WTC11 (cell line): ENCODE measurements at regions not wholly inside any gene's neighbourhood (a gene's known extent, or its start where the extent isn't known, plus 50 kb on each side); places are given as distances from the start of the nearest gene placed in this dataset.

Source experiments
- ATAC-seq: fragments of 200-7000 bp; cut with Tn5 transposase; 2 replicates; pipeline ENCODE4 v1.10.0; 2021; ENCODE audit warnings: mild to moderate bottlenecking, moderate library complexity
- CTCF ChIA-PET: fragments of 300-600 bp; sonication (Branson Sonifier 250); formaldehyde crosslinking; loops from one replicate; lab custom pipeline; 2021; ENCODE audit warnings: antibody characterized with exemption; lab: Charles Lee
- POLR2A ChIA-PET: fragments of 350-600 bp; sonication (Branson Sonifier 250); formaldehyde crosslinking; loops from one replicate; lab custom pipeline; 2021; ENCODE audit warnings: antibody characterized with exemption; lab: Charles Lee
- DNase-seq: peaks from one replicate; pipeline ENCODE4 v3.0.0; 2021; ENCODE audit warnings: low spot score
- H3K27ac Mint-ChIP-seq: 2 replicates; pipeline ENCODE4 v1.8.0; 2021; ENCODE audit warnings: mixed read lengths
- H3K27me3 Mint-ChIP-seq: 2 replicates; pipeline ENCODE4 v1.8.0; 2021; ENCODE audit warnings: low read depth, mild to moderate bottlenecking, moderate library complexity, mixed read lengths
- H3K36me3 Mint-ChIP-seq: 2 replicates; pipeline ENCODE4 v1.8.0; 2021; ENCODE audit warnings: mixed read lengths
- H3K4me1 Mint-ChIP-seq: 2 replicates; pipeline ENCODE4 v1.8.0; 2022; ENCODE audit warnings: mixed read lengths
- H3K4me3 Mint-ChIP-seq: 2 replicates; pipeline ENCODE4 v1.8.0; 2021; ENCODE audit warnings: mild to moderate bottlenecking, moderate library complexity, mixed read lengths
- H3K9me3 Mint-ChIP-seq: 2 replicates; pipeline ENCODE4 v1.8.0; 2021; ENCODE audit warnings: mixed read lengths
- CBFB ChIP-seq: sonication (generic); formaldehyde crosslinking; IDR thresholded peaks from 2 replicates; pipeline ENCODE4 v1.8.1; 2022; ENCODE audit warnings: mild to moderate bottlenecking, low read depth, missing genetic modification reagents
- HMGA2 ChIP-seq: fragments of 250-450 bp; sonication (Bioruptor Pico); IDR thresholded peaks from 2 replicates; pipeline ENCODE4 v1.4.0; 2021; ENCODE audit warnings: mild to moderate bottlenecking, moderate library complexity
- JAZF1 ChIP-seq: fragments of 250-450 bp; sonication (Bioruptor Pico); IDR thresholded peaks from 2 replicates; pipeline ENCODE4 v1.9.0; 2021; ENCODE audit warnings: moderate library complexity, mild to moderate bottlenecking, inconsistent platforms
- JUN ChIP-seq: sonication (generic); formaldehyde crosslinking; IDR thresholded peaks from 2 replicates; pipeline ENCODE4 v1.8.0; 2023; ENCODE audit warnings: mild to moderate bottlenecking, missing genetic modification reagents
- KAT7 ChIP-seq: sonication (generic); formaldehyde crosslinking; IDR thresholded peaks from 2 replicates; pipeline ENCODE4 v1.8.1; 2023; ENCODE audit warnings: missing genetic modification reagents, mild to moderate bottlenecking, borderline replicate concordance
- NFATC4 ChIP-seq: fragments of 250-450 bp; sonication (Bioruptor Pico); IDR thresholded peaks from 2 replicates; pipeline ENCODE4 v1.9.0; 2021; ENCODE audit warnings: mild to moderate bottlenecking
- OVOL2 ChIP-seq: fragments of 250-450 bp; sonication (Bioruptor Pico); IDR thresholded peaks from 2 replicates; pipeline ENCODE4 v1.9.0; 2021; ENCODE audit warnings: mild to moderate bottlenecking, borderline replicate concordance
- STAT6 ChIP-seq: sonication (generic); formaldehyde crosslinking; conservative IDR thresholded peaks from 2 replicates; pipeline ENCODE4 v1.8.1; 2023; ENCODE audit warnings: mild to moderate bottlenecking, low read depth, missing genetic modification reagents, moderate library complexity
- TEAD4 ChIP-seq: sonication (generic); formaldehyde crosslinking; IDR thresholded peaks from 2 replicates; pipeline ENCODE4 v1.8.0; 2022; ENCODE audit warnings: mild to moderate bottlenecking, missing genetic modification reagents
- TP53 ChIP-seq: sonication (generic); formaldehyde crosslinking; IDR thresholded peaks from 2 replicates; pipeline ENCODE4 v1.8.1; 2023; ENCODE audit warnings: mild to moderate bottlenecking, missing genetic modification reagents
- ZNF263 ChIP-seq: sonication (generic); formaldehyde crosslinking; IDR thresholded peaks from 2 replicates; pipeline ENCODE4 v1.8.1; 2022; ENCODE audit warnings: low read depth, mild to moderate bottlenecking, moderate library complexity, missing genetic modification reagents
- TF ChIP-seq, protein P1 (sequence below): sonication (generic); formaldehyde crosslinking; IDR thresholded peaks from 2 replicates; pipeline ENCODE4 v1.8.1; 2022; ENCODE audit warnings: mild to moderate bottlenecking, missing genetic modification reagents, moderate library complexity, borderline replicate concordance
- TF ChIP-seq, protein P2 (sequence below): sonication (generic); formaldehyde crosslinking; IDR thresholded peaks from 2 replicates; pipeline ENCODE4 v1.8.1; 2023; ENCODE audit warnings: mild to moderate bottlenecking, missing genetic modification reagents, moderate library complexity
- TF ChIP-seq, protein P3 (sequence below): sonication (generic); formaldehyde crosslinking; IDR thresholded peaks from 2 replicates; pipeline ENCODE4 v1.8.0; 2023; ENCODE audit warnings: missing genetic modification reagents, mild to moderate bottlenecking, borderline replicate concordance

DNA sequence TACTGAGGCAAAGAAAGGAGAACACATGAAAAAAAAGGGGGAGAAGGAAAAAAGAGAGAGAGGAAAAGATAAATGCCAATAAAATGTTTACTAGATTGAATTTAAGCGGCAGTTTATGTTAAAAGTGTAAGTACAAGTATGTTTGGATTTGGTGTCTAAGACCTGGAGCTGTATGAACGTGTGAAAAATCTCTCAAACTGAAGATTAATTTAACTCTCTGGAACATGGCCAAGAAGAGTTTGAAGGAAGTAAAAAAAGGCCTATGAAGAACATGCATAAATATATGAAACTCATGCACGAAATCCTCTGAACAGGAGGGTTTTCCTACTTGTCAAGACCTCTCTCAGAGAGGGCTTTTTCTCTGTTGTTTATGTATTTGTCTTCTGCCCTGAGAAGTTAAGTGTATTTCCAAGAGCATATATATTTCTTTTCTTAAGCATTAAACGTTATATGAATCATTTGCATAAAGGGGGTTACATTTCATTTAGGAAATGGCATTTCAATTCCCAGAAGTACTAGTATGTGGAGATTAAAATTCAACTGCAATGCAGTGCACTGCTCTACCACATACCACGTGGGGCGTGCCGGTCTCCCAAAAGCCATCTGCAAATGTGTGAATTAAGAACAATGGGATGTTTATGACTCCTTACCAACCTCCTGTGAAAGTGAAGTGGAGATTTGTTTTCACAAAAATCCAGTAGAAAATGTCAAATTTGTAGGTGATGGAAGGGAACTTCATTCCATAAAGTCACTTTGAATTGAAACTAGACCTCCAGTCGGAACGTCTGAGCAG, 281.1 kb upstream of the TRIB2 start:
- CTCF ChIA-PET, result no interaction called here
- no peak overlapping the region for H3K4me3 Mint-ChIP-seq
- DNase-seq (no peak), ATAC-seq (no peak)
- POLR2A ChIA-PET, result no interaction called here
- H3K36me3 Mint-ChIP-seq, result no peaks in the 10 kb centered on the region
- H3K4me1 Mint-ChIP-seq, result peaks cover 24% of the 10 kb centered on the region
- TF ChIP-seq NFATC4 (CRISPR knock-in tag), result no peak
- no peak for TF ChIP-seq HMGA2 (CRISPR knock-in tag)
- TF ChIP-seq ZNF263, result no peak
- no peak for TF ChIP-seq KAT7 (CRISPR knock-in tag)
- TF ChIP-seq, protein P1, sequence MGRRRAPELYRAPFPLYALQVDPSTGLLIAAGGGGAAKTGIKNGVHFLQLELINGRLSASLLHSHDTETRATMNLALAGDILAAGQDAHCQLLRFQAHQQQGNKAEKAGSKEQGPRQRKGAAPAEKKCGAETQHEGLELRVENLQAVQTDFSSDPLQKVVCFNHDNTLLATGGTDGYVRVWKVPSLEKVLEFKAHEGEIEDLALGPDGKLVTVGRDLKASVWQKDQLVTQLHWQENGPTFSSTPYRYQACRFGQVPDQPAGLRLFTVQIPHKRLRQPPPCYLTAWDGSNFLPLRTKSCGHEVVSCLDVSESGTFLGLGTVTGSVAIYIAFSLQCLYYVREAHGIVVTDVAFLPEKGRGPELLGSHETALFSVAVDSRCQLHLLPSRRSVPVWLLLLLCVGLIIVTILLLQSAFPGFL, result no peak
- no peak for TF ChIP-seq STAT6 (CRISPR knock-in tag)
- no peak for TF ChIP-seq TEAD4 (CRISPR knock-in tag)
- no peak for TF ChIP-seq TP53 (CRISPR knock-in tag)
- TF ChIP-seq JAZF1, result no peak
- TF ChIP-seq JUN, result no peak
- no peak for TF ChIP-seq OVOL2 (CRISPR knock-in tag)
- H3K27me3 Mint-ChIP-seq, result no peaks in the 10 kb centered on the region
- H3K9me3 Mint-ChIP-seq, result no peaks in the 10 kb centered on the region; the same call in 1 of the 2 replicates
- no peak overlapping the region for H3K27ac Mint-ChIP-seq

GRCh38 chr2:12436483-12436882, 280.3 kb upstream of the TRIB2 start:
- no peak overlapping the region for H3K27ac Mint-ChIP-seq
- CTCF ChIA-PET, result no interaction called here
- H3K36me3 Mint-ChIP-seq, result peaks cover 4% of the 10 kb centered on the region; the same call in 1 of the 2 replicates
- no peak overlapping the region for H3K4me3 Mint-ChIP-seq
- H3K4me1 Mint-ChIP-seq, result peaks cover 27% of the 10 kb centered on the region
- no peak for DNase-seq
- no peaks in the 10 kb centered on the region for H3K27me3 Mint-ChIP-seq
- POLR2A ChIA-PET, result no interaction called here
- TF ChIP-seq, protein P2, sequence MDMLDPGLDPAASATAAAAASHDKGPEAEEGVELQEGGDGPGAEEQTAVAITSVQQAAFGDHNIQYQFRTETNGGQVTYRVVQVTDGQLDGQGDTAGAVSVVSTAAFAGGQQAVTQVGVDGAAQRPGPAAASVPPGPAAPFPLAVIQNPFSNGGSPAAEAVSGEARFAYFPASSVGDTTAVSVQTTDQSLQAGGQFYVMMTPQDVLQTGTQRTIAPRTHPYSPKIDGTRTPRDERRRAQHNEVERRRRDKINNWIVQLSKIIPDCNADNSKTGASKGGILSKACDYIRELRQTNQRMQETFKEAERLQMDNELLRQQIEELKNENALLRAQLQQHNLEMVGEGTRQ (CRISPR knock-in tag), result no peak
- TF ChIP-seq, protein P3, sequence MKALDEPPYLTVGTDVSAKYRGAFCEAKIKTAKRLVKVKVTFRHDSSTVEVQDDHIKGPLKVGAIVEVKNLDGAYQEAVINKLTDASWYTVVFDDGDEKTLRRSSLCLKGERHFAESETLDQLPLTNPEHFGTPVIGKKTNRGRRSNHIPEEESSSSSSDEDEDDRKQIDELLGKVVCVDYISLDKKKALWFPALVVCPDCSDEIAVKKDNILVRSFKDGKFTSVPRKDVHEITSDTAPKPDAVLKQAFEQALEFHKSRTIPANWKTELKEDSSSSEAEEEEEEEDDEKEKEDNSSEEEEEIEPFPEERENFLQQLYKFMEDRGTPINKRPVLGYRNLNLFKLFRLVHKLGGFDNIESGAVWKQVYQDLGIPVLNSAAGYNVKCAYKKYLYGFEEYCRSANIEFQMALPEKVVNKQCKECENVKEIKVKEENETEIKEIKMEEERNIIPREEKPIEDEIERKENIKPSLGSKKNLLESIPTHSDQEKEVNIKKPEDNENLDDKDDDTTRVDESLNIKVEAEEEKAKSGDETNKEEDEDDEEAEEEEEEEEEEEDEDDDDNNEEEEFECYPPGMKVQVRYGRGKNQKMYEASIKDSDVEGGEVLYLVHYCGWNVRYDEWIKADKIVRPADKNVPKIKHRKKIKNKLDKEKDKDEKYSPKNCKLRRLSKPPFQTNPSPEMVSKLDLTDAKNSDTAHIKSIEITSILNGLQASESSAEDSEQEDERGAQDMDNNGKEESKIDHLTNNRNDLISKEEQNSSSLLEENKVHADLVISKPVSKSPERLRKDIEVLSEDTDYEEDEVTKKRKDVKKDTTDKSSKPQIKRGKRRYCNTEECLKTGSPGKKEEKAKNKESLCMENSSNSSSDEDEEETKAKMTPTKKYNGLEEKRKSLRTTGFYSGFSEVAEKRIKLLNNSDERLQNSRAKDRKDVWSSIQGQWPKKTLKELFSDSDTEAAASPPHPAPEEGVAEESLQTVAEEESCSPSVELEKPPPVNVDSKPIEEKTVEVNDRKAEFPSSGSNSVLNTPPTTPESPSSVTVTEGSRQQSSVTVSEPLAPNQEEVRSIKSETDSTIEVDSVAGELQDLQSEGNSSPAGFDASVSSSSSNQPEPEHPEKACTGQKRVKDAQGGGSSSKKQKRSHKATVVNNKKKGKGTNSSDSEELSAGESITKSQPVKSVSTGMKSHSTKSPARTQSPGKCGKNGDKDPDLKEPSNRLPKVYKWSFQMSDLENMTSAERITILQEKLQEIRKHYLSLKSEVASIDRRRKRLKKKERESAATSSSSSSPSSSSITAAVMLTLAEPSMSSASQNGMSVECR, result no peak
- TF ChIP-seq CBFB (CRISPR knock-in tag), result no peak
- ATAC-seq, result no peak
- H3K9me3 Mint-ChIP-seq, result peaks cover 5% of the 10 kb centered on the region; the same call in 1 of the 2 replicates
